Stimulated activated CD4-positive, alpha-beta T cell treated with anti-CD3 and anti-CD28 coated beads, TNF-alpha, amount 100 ng/mL, for 48 hours (primary cell): ENCODE measurements at regions not wholly inside any gene's neighbourhood (a gene's known extent, or its start where the extent isn't known, plus 50 kb on each side); places are given as distances from the start of the nearest gene placed in this dataset.

ENCODE experiments used
- DNase-seq, 3 donors: peaks; one replicate each; pipeline ENCODE4 v3.0.0-alpha.2; 2020; ENCODE audit warnings: low read depth in 3 of 3

- no peak for DNase-seq
Observed at GRCh38 chr2:122166820-122167219, 411.4 kb downstream of the TSN start.

GRCh38 chr2:122167515-122167914 is 412.1 kb downstream of the TSN start:
- DNase-seq, result no peak

- DNase-seq, result no peak
Observed at GRCh38 chr2:122168799-122169198, 413.3 kb downstream of the TSN start.

- DNase-seq, result no peak
Observed at GRCh38 chr2:122172812-122173211, 417.4 kb downstream of the TSN start.

- DNase-seq, result no peak
Observed at GRCh38 chr2:122174061-122174460, 418.6 kb downstream of the TSN start.

GRCh38 chr2:122179492-122180165 is 424.2 kb downstream of the TSN start:
- DNase-seq, result no peak

GRCh38 chr2:122180972-122181371 is 425.5 kb downstream of the TSN start:
- no peak for DNase-seq

GRCh38 chr2:122182616-122183355 is 427.3 kb downstream of the TSN start:
- no peak for DNase-seq

GRCh38 chr2:122183890-122184289 is 428.4 kb downstream of the TSN start:
- DNase-seq, result no peak

GRCh38 chr2:122186761-122187222 is 431.3 kb downstream of the TSN start:
- DNase-seq, result no peak

GRCh38 chr2:122191331-122191730 is 435.9 kb downstream of the TSN start:
- no peak for DNase-seq

- no peak for DNase-seq
Observed at GRCh38 chr2:122193622-122194021, 438.2 kb downstream of the TSN start.

GRCh38 chr2:122194546-122194945 is 439.1 kb downstream of the TSN start:
- no peak for DNase-seq

GRCh38 chr2:122203523-122203922 is 448.1 kb downstream of the TSN start:
- DNase-seq, result no peak

GRCh38 chr2:122205641-122206040 is 450.2 kb downstream of the TSN start:
- no peak for DNase-seq

- DNase-seq, result no peak
Observed at GRCh38 chr2:122206101-122206500, 450.6 kb downstream of the TSN start.

- no peak for DNase-seq
Observed at GRCh38 chr2:122209377-122209776, 453.9 kb downstream of the TSN start.

GRCh38 chr2:122210065-122210464 is 454.6 kb downstream of the TSN start:
- DNase-seq, result no peak

- DNase-seq, result no peak
Observed at GRCh38 chr2:122210898-122211856, 455.7 kb downstream of the TSN start.

- DNase-seq, result no peak
Observed at GRCh38 chr2:122213312-122213711, 457.9 kb downstream of the TSN start.

- no peak for DNase-seq
Observed at GRCh38 chr2:122216071-122216470, 460.6 kb downstream of the TSN start.

GRCh38 chr2:122216901-122217300 is 461.4 kb downstream of the TSN start:
- DNase-seq, result no peak
